Endometrium (tissue), 2 donors: ENCODE measurements at regions not wholly inside any gene's neighbourhood (a gene's known extent, or its start where the extent isn't known, plus 50 kb on each side); places are given as distances from the start of the nearest gene placed in this dataset.
"Not testable (repeated sequence)": the region's sequence is repeated elsewhere in the genome, so short reads cannot be mapped to it uniquely, and the experiment has no call there.

ENCODE experiments used
- FAIRE-seq: peaks from 2 replicates; lab custom pipeline; 2012; peaks lifted over from hg19 to GRCh38; lab: Jason Lieb, UNC
- donor health status: control.
- donor health status: control.

DNA sequence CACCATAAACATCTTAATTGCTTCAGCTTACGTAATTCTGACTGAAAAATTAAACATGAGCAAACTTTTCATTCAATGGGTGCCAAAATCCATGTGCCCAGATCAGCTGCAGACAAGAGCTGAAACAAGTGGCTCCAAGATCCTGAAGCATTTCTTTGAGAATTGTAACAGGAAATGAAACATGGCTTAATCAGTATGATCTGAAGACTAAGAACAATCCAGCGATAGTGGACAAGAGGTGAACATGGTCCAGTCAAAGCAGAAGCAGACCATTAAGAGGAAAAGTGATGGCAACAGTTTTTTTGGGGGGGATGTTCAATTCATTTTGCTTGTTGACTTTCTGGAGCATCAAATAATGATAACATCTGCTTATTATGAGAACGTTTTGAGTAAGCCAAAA is 1964.5 kb upstream of the RAG2 start:
- no peak for FAIRE-seq

DNA sequence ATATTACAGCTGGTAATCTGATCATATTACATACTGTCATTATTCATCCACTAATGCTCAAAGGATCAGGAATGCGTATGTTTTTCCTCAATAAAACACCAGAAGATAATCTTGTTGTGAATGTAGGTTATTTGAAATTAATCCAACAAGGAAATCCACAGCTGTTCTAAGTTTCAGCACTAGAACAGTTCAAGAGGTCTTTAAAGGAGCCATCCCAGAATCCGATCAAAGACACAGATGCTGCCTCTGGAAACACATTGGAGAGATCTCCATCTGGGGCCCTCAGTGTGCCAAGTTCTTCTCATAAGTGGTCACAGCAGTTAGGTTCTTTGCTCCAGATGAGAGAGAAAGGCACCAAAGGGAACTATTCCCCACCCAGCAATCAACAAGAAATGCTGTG is 1955.1 kb upstream of the RAG2 start:
- FAIRE-seq, result no peak

DNA sequence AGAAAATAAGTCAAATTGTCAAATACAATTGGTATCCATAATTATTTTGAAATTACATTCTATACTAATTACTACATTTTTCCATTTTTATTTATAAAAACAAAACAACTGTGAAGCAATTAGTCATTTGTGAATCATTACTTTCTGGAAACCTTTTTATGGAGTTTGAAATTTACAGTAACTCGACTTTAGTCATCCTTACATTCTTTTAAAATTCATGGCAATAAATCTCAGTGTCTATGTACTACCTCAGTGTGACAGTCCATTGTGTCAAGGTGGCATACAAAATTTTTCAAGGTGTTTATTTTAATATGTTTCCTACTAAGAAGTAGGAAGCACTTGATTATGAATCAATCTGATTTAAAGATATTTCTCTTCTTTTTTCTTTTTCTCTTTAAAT is 1949.4 kb upstream of the RAG2 start:
- FAIRE-seq, result peak; percentile 51

DNA sequence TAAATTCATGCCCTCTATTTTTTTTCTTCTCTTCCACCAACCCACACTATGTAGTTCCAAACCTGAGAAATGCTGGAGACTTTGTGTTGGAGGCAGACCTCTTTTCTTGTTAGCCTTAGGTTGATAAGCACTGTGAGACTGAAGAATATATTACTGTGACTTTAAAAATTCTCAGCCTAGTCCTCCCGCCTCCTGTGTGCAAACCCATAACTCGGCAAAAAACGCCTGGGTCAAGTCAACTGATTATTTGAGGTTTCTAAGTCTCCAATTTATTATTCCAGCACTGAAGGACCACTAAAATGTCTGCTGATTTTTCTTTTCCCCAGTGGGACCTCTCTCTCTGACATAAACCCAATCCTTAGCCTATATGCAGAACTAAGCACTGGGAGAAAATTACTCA is 1946.0 kb upstream of the RAG2 start:
- FAIRE-seq, result no peak

DNA sequence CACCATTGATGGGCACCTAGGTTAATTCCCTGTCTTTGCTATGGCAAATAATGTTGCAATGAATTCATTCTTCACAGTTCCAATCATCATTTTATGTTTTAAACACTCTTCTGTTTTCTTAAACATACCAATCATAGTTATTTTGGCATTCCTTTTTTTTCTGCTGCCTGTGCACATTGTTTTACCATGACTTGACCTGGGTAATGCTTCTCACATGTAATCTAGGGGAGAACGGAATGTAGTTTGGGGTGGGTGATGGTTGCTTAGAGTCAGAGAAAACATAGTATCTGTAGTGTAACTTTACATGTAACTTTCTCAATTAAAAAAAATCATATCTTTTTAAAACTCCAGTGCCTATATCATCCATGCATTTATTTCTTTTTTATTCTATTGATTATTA is 1945.3 kb upstream of the RAG2 start:
- no peak for FAIRE-seq

DNA sequence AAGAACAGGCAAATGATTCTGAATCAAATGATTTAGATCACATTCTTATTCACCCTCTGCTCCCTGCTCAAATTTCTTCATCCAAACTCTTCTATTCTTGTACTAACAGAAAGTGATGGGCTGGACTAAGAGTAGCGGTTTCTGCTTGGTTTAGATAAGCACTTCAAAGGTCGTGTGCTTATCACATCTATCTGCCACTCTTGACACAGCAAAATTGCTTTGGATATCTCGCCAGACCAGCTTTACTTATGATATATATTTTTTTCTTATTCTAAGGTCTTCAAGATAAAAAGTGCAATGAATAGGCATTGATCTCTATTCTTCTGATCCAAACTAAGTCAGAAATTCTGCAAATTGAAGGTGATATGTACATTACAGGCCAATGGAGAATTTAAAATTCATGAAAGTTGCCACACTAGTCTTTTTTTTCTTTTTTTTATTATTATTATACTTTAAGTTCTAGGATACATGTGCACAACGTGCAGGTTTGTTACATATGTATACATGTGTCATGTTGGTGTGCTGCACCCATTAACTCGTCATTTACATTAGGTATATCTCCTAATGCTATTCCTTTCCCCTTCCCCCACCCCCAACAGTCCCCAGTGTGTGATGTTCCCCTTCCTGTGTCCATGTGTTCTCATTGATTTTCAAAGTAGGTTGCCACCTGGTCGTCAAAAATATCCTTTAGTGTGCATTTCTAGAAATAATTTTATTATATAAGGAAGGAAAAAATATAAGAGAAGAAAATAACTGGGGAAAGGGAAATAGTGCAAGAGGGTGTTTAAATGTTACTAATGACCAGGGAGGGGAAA is 1941.0 kb upstream of the RAG2 start:
- no peak for FAIRE-seq

DNA sequence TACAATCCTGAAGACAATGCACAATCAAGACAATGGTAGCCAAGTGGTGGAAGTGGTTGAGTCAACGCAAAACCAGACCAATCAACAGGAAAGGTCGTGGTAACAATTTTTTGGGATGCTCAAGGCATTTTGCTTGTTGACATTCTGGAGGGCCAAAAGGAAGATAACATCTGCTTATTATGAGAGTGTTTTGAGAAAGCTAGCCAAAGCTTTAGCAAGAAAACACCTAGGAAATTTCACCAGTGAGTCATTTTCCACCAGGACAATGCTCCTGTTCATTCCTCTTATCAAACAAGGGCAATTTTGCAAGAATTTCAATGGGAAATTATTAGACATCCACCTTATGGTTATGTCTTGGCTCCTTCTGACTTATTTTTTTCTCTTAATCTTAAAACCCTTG is 1932.2 kb upstream of the RAG2 start:
- no peak for FAIRE-seq

DNA sequence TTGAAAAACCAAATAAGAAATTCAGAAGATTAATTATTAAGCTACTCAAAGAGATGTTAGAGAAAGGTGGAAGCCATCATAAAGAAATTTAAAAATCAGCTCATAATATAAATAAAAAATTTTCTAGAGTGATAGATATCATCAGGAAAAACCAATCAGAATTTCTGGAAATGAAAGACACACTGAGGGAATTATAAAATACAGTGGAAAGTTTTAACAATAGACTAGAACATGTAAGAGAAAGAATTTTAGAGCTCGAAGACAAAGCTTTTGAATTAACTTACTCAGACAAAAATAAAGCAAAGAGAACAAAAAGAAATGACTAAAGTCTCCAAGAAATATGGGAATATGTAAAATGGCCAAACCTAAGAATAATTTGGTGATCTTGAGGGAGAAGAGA is 1926.9 kb upstream of the RAG2 start:
- FAIRE-seq, result no peak

DNA sequence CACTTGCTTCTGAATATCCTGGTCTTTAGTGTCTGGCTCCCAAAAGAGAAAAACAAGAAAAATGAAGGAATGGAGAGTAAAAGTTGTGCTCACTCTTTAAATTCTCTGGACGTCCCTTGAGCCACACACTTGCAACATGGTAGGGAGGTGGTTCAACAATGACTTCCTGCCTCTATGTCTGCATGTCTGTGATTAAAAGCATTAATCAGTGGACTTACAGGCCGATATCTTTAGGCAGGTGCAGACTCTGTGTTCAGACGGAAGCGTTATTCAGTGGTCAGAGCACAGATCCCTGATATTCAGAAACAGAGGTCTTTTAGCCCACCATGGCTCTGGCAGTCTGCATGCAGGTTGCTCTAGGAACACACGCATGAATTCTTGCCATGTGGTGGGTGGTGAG is 1920.0 kb upstream of the RAG2 start:
- no peak for FAIRE-seq

DNA sequence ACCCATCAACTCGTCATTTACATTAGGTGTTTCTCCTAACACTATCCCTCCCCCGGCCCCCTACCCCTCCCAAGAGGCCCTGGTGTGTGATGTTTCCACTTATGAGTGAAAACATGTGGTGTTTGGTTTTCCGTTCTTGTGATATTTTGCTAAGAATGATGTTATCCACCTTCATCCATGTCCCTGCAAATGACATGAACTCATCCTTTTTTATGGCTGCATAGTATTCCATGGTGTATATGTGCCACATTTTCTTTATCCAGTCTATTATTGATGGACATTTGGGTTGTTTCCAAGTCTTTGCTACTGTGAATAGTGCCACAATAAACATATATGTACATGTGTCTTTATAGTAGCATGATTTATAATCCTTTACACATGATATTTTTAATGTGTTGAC is 1914.8 kb upstream of the RAG2 start:
- FAIRE-seq, result not testable (repeated sequence)

DNA sequence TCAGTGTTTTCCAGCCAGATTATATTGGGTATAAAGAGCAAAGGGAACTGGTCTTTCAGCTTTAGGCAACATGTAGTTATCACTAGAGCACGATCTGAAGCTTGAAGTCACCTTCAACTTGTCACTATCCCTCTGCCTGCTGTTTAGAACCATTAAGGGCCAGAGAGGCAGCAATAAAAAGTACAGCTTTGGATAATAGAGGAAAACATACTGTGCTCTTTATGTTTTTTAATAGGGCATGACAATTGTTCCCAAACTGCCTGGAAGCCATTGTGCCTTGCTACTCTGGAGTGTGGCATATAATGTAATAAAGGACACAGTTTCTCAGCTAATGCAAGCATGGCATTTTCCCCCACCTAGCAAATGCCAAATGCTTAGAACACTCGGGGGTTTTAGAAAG is 1912.0 kb upstream of the RAG2 start:
- FAIRE-seq, result no peak

DNA sequence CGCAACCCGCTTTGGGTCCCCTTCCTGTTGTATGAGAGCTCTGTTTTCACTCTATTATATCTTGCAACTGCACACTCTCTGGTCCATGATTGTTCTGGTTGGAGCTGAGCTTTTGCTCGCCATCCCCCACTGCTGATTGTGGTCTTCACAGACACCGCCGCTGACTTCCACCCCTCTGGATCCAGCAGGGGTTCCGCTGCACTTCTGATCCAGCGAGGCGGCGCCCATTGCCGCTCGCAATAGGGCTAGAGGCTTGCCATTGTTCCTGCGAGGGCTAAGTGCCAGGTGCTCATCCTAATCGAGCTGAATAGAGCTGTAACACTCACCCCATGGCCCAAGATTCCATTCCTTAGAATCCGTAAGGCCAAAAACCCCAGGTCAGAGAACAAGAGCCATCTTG is 1905.8 kb upstream of the RAG2 start:
- no peak for FAIRE-seq

DNA sequence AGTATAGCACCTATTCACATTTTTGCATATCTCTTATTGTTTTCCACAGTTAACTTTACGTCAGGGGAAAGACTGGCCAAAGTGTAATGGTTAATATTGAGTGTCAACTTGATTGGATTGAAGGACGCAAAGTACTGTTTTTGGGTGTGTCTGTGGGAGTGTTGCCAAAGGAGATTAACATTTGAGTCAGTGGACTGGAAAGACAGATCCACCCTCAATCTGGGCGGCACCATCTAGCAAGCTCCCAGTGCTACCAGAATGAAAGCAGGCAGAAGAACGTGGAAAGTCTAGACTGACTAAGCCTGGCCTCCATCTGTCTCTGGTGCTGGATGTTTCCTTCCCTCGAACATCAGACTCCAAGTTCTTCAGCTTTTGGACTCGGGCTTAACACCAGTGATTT is 1900.7 kb upstream of the RAG2 start:
- no peak for FAIRE-seq

DNA sequence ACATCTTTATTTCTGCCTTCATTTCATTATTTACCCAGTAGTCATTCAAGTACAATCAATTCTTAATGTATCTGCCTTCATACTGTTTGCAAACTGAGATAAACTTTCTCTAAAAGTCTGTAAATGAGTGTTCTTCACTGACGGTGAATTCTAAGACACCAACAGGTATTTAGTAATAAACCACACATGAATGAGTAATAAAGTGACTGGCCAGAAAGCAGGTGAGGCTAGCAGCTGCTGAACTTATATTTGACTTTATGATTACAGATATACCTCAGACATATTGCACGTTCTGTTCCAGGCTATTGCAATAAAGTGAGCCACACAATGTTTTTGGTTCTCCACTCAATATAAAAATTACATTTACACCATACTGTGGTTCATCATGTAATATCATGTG is 1894.0 kb upstream of the RAG2 start:
- FAIRE-seq, result no peak

DNA sequence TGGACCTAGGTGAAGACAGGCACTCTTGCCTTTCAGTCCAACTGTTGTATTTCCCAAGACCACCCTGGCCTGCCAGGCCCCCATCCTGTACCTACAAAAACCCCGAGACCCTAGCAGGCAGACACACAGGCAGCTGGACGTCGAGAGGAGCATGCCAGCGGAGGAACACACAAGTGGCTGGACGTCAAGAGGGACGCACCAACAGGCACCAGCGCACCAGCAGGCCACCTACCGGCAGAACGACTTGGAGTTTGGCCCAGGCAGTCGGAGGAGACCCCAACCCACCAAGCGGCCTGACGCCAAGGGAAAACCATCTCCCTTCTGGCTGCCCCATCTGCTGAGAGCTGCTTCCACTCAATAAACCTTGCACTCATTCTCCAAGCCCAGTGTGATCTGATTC is 1883.4 kb upstream of the RAG2 start:
- no peak for FAIRE-seq

DNA sequence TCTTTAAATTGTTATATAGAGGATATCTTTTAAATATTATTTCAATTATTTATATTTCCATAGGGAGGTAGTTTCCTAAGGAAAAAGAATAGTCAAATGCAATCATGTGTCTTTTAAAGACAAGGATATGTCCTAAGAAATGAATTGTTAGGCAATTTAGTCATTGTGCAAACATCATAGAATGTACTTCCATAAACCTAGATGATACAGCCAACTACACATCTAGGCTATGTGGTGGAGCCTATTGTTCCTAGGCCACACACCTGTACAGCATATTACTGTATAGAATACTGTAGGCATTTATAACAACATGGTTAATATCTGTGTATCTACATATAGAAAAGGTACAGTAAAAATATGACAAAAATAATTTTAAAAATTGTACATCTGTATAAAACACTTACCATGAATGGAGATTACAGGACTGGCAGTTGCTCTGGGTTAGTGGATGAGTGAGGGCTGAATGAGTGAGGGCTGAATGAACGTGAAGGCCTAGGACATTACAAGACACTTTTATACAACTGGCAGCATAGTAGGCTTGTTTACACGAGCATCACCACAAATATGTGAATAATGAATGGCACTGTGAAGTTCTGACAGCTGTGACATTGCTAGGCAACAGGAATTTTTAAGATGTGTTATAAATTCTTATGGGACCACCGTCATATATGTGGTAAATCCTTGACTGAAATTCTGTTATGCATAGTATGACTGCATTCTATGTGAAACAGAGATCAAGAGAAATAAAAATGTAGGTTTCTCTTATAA is 1879.0 kb upstream of the RAG2 start:
- no peak for FAIRE-seq

DNA sequence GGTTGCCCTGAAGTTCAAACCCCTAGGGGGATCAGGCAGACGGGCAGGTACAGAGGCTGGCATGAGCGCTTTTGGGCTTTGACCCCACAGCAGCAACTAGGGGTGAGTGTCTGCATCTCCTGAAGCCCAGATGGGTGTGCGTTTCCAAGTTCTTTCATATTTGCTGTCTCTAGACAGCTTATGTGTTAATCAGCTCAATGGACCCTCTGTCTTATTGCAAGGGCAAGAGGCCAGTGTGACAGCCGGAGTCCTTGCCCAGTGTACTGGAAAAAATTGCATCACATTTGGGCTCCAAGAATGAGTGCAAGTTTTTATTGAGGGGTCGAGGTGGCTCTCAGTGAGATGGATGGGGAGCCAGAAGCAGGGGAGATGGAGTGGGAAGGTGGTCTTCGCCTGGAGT is 1863.7 kb upstream of the RAG2 start:
- FAIRE-seq, result no peak

DNA sequence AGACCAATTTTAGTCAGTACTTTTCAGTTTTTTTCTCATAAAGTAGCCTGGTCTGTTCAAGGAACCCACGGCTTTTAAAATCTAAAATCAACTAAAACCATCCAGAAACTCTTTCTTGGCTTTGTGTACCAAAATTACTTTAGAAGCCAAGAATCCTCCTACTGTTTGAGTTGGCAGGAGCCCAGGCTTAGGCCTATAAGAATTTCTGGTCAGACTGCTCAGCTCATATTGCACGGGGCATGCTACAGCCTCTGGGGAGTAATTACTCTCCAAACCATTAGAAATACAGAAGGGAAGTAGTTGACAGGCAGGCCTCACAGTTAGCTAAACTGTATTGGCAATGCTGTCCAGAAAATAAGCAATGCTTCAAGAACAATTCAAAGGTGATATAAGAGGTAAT is 1862.9 kb upstream of the RAG2 start:
- peak; percentile 98 for FAIRE-seq

DNA sequence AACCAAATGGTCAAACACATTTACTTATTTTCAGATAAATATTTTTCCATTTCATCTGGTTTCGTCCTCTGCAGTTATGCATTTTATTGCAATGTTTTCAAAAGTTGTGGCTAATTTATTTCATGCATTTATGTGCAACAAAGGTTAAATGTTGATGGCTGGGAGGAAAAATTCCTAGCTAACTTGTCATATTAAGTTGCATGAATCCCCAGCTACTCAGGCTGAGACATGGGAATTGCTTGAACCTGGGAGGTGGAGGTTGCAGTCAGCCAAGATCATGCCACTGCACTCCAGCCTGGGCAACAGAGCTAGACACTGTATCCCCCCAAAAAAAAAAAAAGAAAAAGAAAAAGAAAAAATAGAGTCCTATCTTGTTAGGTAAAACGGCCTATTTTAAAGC is 1862.4 kb upstream of the RAG2 start:
- peak; percentile 96 for FAIRE-seq

DNA sequence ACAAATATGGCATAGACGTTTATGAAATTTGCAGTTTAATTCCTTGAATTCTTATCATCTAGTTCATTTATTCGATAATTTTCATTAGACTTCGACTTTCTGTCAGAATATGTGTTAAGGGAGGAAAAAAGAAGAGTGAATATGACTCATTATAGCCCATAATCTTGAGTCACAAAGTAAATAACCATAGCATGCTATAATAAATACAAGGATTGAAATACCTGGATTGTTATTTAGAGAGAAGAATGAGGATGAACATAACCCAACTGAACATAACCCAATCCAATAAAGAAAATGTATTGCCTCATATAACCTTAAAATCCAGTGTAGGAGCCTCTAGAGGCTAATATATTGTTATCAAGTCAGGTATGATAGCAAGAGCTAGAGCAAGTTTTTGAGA is 1858.3 kb upstream of the RAG2 start:
- FAIRE-seq, result no peak

DNA sequence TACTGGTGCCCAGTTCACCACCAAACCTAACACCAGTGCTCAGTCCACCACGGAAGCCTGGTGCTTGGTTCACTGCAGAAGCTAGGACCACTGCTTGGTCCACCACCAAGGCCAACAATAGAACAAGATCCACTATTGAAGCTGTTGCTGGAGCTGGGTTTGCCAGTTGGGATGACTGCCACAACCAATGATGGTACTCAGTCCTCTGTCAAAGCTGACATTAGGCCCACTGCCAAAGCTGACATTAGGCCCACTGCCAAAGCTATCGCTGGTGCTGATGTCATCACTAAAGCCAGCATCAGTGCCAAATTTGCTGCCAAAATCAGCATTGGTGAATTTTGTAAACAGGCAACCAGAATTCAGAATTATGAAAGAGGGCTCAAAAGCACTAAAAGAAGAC is 1850.2 kb upstream of the RAG2 start:
- no peak for FAIRE-seq

DNA sequence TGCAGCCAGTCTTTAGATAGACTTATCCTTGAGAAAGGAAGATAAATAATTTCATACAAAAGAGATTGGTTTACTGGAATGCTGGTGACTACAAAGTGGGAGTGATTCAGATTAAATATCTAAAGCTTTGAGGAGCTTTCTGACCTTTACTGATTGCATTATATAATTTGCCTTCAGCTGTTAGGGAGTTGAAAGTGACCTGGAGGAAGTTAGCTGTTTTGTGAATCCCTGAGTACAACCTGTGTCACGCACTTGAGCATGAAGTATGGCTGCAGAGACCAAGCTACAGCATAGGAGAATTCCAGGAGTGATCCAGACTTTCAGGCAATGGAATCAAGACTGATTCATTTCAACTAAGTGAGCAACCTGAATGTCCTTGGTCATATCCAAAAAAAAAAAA is 1848.3 kb upstream of the RAG2 start:
- FAIRE-seq, result no peak

DNA sequence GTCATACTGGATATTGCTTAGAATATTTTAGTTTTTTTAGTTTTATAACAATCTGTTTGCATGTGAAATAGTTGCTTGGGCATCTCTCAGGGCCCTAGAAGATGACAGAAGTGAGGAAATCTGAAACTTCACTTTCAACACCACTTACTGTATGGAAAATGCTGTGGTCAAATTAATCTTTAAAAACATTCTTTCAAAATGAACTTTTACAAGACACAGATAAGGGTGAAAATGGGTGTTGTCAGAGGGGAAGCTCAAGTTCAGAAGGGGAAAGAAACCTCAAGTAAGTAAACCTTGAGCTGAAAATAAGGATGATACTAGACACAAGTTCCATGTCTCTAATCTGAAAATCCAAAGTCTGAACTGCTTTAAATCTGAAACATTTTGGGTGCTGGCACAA is 1840.1 kb upstream of the RAG2 start:
- no peak for FAIRE-seq

DNA sequence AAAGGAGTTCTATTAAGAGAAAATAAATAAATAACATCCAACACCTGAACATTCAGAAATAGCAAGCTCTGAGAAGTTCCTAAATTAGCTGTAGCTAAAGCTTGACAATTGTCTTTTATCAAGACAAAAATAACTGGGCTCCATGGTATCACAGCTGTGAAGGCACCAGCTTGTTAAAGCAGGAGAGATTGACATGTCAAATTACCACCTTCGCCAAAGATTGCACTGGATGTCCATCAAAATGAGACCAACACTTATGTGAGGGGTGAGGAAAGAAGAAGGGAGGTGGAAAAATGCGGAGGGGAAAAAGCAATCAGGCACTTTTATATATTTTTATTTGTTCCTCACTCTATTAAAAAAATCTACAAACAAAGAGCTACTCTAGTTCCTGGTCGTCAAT is 1827.5 kb upstream of the RAG2 start:
- no peak for FAIRE-seq
